ENCODE measurements at regions not wholly inside any gene's neighbourhood (a gene's known extent, or its start where the extent isn't known, plus 50 kb on each side); places are given as distances from the start of the nearest gene placed in this dataset.
"Not testable (repeated sequence)": the region's sequence is repeated elsewhere in the genome, so short reads cannot be mapped to it uniquely, and the experiment has no call there.

DNA sequence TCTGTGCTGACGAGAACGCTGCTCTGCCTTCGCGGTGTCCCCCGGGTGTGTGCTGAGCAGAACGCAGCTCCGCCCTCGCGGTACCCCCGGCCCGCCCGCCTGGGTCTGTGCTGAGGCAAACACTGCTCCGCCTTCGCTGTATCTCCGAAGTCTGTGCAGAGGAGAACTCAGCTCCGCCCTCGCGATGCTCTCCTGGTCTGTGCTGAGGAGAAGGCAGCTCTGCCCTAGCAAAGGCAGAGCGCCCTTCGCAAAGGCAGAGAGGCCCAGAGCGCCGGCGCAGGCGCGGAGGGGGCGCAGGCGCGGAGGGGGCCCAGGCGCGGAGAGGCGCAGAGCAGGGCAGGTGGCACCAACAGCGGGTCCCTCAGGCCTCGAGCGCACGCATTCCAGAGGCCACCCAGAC is 1503.6 kb downstream of the FOXD4L5 start:
- TF ChIP-seq, protein P1, sequence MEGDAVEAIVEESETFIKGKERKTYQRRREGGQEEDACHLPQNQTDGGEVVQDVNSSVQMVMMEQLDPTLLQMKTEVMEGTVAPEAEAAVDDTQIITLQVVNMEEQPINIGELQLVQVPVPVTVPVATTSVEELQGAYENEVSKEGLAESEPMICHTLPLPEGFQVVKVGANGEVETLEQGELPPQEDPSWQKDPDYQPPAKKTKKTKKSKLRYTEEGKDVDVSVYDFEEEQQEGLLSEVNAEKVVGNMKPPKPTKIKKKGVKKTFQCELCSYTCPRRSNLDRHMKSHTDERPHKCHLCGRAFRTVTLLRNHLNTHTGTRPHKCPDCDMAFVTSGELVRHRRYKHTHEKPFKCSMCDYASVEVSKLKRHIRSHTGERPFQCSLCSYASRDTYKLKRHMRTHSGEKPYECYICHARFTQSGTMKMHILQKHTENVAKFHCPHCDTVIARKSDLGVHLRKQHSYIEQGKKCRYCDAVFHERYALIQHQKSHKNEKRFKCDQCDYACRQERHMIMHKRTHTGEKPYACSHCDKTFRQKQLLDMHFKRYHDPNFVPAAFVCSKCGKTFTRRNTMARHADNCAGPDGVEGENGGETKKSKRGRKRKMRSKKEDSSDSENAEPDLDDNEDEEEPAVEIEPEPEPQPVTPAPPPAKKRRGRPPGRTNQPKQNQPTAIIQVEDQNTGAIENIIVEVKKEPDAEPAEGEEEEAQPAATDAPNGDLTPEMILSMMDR (IDR thresholded peaks at IDR 0.05) = not testable (repeated sequence)
- not testable (repeated sequence) for TF ChIP-seq ZFX (IDR thresholded peaks at IDR 0.05; ENCODE audit: borderline replicate concordance)

Measured in 22Rv1 (cell line).